Esophagus squamous epithelium (tissue), 5 donors: ENCODE measurements at regions not wholly inside any gene's neighbourhood (a gene's known extent, or its start where the extent isn't known, plus 50 kb on each side); places are given as distances from the start of the nearest gene placed in this dataset.

ENCODE experiments used
- DNase-seq: peaks from one replicate; lab custom pipeline; 2025; lab: John Stamatoyannopoulos, UW
- H3K27ac ChIP-seq, 4 donors: fragments of 200-600 bp; sonication (generic); one replicate each; pipeline ENCODE4 v1.5.1; 2016 to 2019; ENCODE audit warnings: mild to moderate bottlenecking in 1 of 4
- H3K27me3 ChIP-seq, 4 donors: fragments of 200-600 bp; sonication (generic); 1 replicate in 3 of 4; 2 replicates in 1 of 4; pipeline versions ENCODE4 v1.5.1 to v1.6.0; 2017 to 2021; ENCODE audit warnings: antibody characterized with exemption in 1 of 4
- H3K36me3 ChIP-seq, 3 donors: fragments of 200-600 bp; sonication (generic); one replicate each; pipeline ENCODE4 v1.5.1; 2016 to 2019
- H3K4me1 ChIP-seq, 3 donors: fragments of 200-600 bp; sonication (generic); one replicate each; pipeline ENCODE4 v1.5.1; 2017 to 2019
- H3K4me3 ChIP-seq, 4 donors: fragments of 200-600 bp; sonication (generic); 1 replicate in 3 of 4; 2 replicates in 1 of 4; pipeline ENCODE4 v1.5.1; 2016 to 2019; ENCODE audit warnings: mild to moderate bottlenecking in 2 of 4, moderate library complexity in 1 of 4
- H3K9me3 ChIP-seq, 3 donors: fragments of 200-600 bp; sonication (generic); one replicate each; pipeline ENCODE4 v1.5.1; 2016 to 2019
- POLR2A ChIP-seq, 4 donors: fragments of 450-650 bp; IDR thresholded peaks; one replicate each; pipeline ENCODE4 v1.6.1; 2017; ENCODE audit warnings: antibody characterized with exemption in 4 of 4, mild to moderate bottlenecking in 4 of 4, moderate library complexity in 3 of 4
- WGBS, 2 donors: methylation state at CpG; one replicate each; pipeline ENCODE4 v1.1.5; 2018; 5-methylcytosine and 5-hydroxymethylcytosine counted together
- intact Hi-C: fragments of 100-400 bp; cut with DNase I; formaldehyde crosslinking; loops from one replicate; pipeline ENCODE4 v1.15.0; 2022
- TF ChIP-seq, protein P1 (sequence below), 6 experiments: fragments of 450-650 bp in 4 of 6; fragments of 200-600 bp in 2 of 6; sonication (generic) in 2 of 6; IDR thresholded peaks; one replicate each; pipeline ENCODE4 v1.5.1; 2016 to 2019; ENCODE audit warnings: antibody characterized with exemption in 6 of 6, mild to moderate bottlenecking in 4 of 6, moderate library complexity in 4 of 6
- donor health status: DM: yes; HTN: yes; CAD: no.

DNA sequence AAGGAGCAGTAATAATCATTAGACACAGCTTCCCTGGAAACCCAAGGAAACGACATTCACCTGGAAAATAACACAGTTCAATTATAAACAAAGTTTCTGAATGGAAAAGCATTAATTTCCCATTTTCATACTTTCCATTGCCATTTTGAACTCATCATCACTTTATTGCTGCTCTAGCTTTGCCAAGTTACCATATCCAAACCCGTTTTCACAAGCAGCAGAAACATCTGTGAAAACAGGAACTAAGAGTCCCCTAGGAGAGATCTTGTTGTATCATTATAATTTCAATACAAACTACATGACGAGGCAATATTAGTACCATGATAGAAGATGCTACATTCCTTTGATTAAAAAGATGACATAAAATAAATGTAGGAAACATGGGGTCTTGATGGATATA is 597.0 kb upstream of the NRXN1 start:
- Histone ChIP-seq H3K4me3 (no peak overlapping the region), H3K27me3 (no peaks in the 10 kb centered on the region), H3K9me3 (no peaks in the 10 kb centered on the region), H3K27ac (no peak overlapping the region), H3K36me3 (no peaks in the 10 kb centered on the region), H3K4me1 (no peaks in the 10 kb centered on the region)
- intact Hi-C loops, result no loop called here
- no peak for DNase-seq
- 22 to 37% methylated on average over 3 of the region's 3 CpGs for WGBS, 2 donors
- no peak for TF ChIP-seq POLR2A (IDR thresholded peaks at IDR 0.05)
- TF ChIP-seq, protein P1, sequence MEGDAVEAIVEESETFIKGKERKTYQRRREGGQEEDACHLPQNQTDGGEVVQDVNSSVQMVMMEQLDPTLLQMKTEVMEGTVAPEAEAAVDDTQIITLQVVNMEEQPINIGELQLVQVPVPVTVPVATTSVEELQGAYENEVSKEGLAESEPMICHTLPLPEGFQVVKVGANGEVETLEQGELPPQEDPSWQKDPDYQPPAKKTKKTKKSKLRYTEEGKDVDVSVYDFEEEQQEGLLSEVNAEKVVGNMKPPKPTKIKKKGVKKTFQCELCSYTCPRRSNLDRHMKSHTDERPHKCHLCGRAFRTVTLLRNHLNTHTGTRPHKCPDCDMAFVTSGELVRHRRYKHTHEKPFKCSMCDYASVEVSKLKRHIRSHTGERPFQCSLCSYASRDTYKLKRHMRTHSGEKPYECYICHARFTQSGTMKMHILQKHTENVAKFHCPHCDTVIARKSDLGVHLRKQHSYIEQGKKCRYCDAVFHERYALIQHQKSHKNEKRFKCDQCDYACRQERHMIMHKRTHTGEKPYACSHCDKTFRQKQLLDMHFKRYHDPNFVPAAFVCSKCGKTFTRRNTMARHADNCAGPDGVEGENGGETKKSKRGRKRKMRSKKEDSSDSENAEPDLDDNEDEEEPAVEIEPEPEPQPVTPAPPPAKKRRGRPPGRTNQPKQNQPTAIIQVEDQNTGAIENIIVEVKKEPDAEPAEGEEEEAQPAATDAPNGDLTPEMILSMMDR (IDR thresholded peaks at IDR 0.05), result no peak

- no peak for DNase-seq
- H3K9me3 ChIP-seq, result no peaks in the 10 kb centered on the region
- H3K4me3 ChIP-seq, result no peak overlapping the region
- no peaks in the 10 kb centered on the region for H3K36me3 ChIP-seq
- WGBS, 2 donors, result 54 to 72% methylated on average over 3 of the region's 3 CpGs
- H3K4me1 ChIP-seq, result no peaks in the 10 kb centered on the region
- no peaks in the 10 kb centered on the region for H3K27me3 ChIP-seq
- no peak overlapping the region for H3K27ac ChIP-seq
- TF ChIP-seq, protein P1 (IDR thresholded peaks at IDR 0.05), result no peak
- no peak for TF ChIP-seq POLR2A (IDR thresholded peaks at IDR 0.05)
- intact Hi-C loops, result no loop called here
Observed at GRCh38 chr2:51624995-51625394, 593.1 kb upstream of the NRXN1 start.

GRCh38 chr2:51620796-51621195 is 588.9 kb upstream of the NRXN1 start:
- DNase-seq, result no peak
- Histone ChIP-seq H3K36me3 (no peaks in the 10 kb centered on the region), H3K4me3 (no peak overlapping the region), H3K4me1 (no peaks in the 10 kb centered on the region), H3K9me3 (no peaks in the 10 kb centered on the region), H3K27me3 (no peaks in the 10 kb centered on the region), H3K27ac (no peak overlapping the region)
- intact Hi-C loops, result no loop called here
- no peak for TF ChIP-seq POLR2A (IDR thresholded peaks at IDR 0.05)
- TF ChIP-seq, protein P1 (IDR thresholded peaks at IDR 0.05), result no peak
- 35 to 63% methylated on average over 1 of the region's 1 CpG for WGBS, 2 donors

- H3K4me3 ChIP-seq, result no peak overlapping the region
- intact Hi-C loops, result no loop called here
- no peaks in the 10 kb centered on the region for H3K36me3 ChIP-seq
- no peaks in the 10 kb centered on the region for H3K4me1 ChIP-seq
- H3K9me3 ChIP-seq, result peaks cover 0 to 7% (median 6%) of the 10 kb centered on the region in 3 donors
- TF ChIP-seq POLR2A (IDR thresholded peaks at IDR 0.05), result no peak
- TF ChIP-seq, protein P1 (IDR thresholded peaks at IDR 0.05), result no peak
- H3K27ac ChIP-seq, result no peak overlapping the region
- no peaks in the 10 kb centered on the region for H3K27me3 ChIP-seq
- DNase-seq, result no peak
- 59 to 70% methylated on average over 1 of the region's 1 CpG for WGBS, 2 donors
Observed at GRCh38 chr2:51619961-51620360, 588.0 kb upstream of the NRXN1 start.

DNA sequence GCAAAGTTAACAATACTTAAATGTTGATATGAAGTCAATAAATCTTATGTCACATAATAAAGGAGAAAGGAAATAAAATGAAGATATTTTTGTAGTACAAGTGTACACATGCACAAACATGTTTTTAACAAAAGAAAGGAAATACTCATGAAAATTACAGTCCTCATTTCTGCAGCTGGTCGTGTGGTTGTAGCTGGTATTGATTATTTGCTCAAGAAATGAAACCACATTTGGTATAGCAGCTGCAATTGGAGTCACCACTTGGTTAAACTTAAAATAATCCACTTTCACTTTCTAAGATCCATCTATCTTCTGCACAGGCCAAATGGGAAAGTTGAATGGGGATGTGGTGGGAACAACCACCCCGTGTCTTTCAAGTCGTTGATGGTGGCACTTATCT is 580.5 kb upstream of the NRXN1 start:
- 64 to 71% methylated on average over 3 of the region's 3 CpGs for WGBS, 2 donors
- DNase-seq, result no peak
- H3K9me3 ChIP-seq, result peaks cover 0 to 13% (median 9%) of the 10 kb centered on the region in 3 donors
- H3K36me3 ChIP-seq, result no peaks in the 10 kb centered on the region
- intact Hi-C loops, result no loop called here
- TF ChIP-seq, protein P1 (IDR thresholded peaks at IDR 0.05), result no peak
- TF ChIP-seq POLR2A (IDR thresholded peaks at IDR 0.05), result no peak
- no peaks in the 10 kb centered on the region for H3K27me3 ChIP-seq
- H3K4me3 ChIP-seq, result no peak overlapping the region
- no peaks in the 10 kb centered on the region for H3K4me1 ChIP-seq
- no peak overlapping the region for H3K27ac ChIP-seq
